NCI-H82 (cell line): ENCODE measurements at regions not wholly inside any gene's neighbourhood (a gene's known extent, or its start where the extent isn't known, plus 50 kb on each side); places are given as distances from the start of the nearest gene placed in this dataset.

Experiments used
- DNase-seq: peaks from one replicate; lab custom pipeline; 2025; lab: John Stamatoyannopoulos, UW

GRCh38 chr4:12852338-12853307, 631.5 kb downstream of the RAB28 start:
- DNase-seq, result peak; percentile 79

GRCh38 chr4:12846368-12846767, 637.8 kb downstream of the RAB28 start:
- peak; percentile 69 for DNase-seq

- DNase-seq, result no peak
Measured at GRCh38 chr4:12844141-12844540, 640.0 kb downstream of the RAB28 start.

- no peak for DNase-seq
Measured at GRCh38 chr4:12827966-12828365, 656.2 kb downstream of the RAB28 start.

- DNase-seq, result no peak
Measured at GRCh38 chr4:12791536-12791935, 692.6 kb downstream of the RAB28 start.

GRCh38 chr4:12787261-12787660, 696.9 kb downstream of the RAB28 start:
- DNase-seq, result no peak

GRCh38 chr4:12778706-12779105, 705.4 kb downstream of the RAB28 start:
- no peak for DNase-seq

GRCh38 chr4:12778191-12778590, 705.9 kb downstream of the RAB28 start:
- no peak for DNase-seq

GRCh38 chr4:12770351-12770750, 713.8 kb downstream of the RAB28 start:
- no peak for DNase-seq

GRCh38 chr4:12761694-12762093, 722.4 kb downstream of the RAB28 start:
- no peak for DNase-seq

- DNase-seq, result no peak
Measured at GRCh38 chr4:12747154-12747553, 737.0 kb downstream of the RAB28 start.

GRCh38 chr4:12746221-12746620, 737.9 kb downstream of the RAB28 start:
- DNase-seq, result no peak

GRCh38 chr4:12734586-12734985, 749.6 kb downstream of the RAB28 start:
- no peak for DNase-seq

GRCh38 chr4:12729384-12729783, 754.8 kb downstream of the RAB28 start:
- DNase-seq, result peak; percentile 43

- DNase-seq, result peak; percentile 4
Measured at GRCh38 chr4:12724510-12724909, 759.6 kb downstream of the RAB28 start.

GRCh38 chr4:12723849-12724447, 760.2 kb downstream of the RAB28 start:
- no peak for DNase-seq

GRCh38 chr4:12716896-12717295, 767.2 kb downstream of the RAB28 start:
- peak; percentile 17 for DNase-seq

- no peak for DNase-seq
Measured at GRCh38 chr4:12712648-12713339, 771.3 kb downstream of the RAB28 start.

GRCh38 chr4:12707381-12708175, 776.6 kb downstream of the RAB28 start:
- no peak for DNase-seq

- no peak for DNase-seq
Measured at GRCh38 chr4:12703036-12703435, 781.1 kb downstream of the RAB28 start.

- no peak for DNase-seq
Measured at GRCh38 chr4:12701384-12701783, 782.8 kb downstream of the RAB28 start.

- no peak for DNase-seq
Measured at GRCh38 chr4:12697970-12698369, 786.2 kb downstream of the RAB28 start.
